Cardiac muscle cell (in vitro differentiated cells and primary cell): ENCODE measurements at regions not wholly inside any gene's neighbourhood (a gene's known extent, or its start where the extent isn't known, plus 50 kb on each side); places are given as distances from the start of the nearest gene placed in this dataset.

Experiments
- DNase-seq, 2 donors: peaks; one replicate each; pipeline versions ENCODE4 v3.0.0 to v3.0.0-alpha.2; 2010 to 2017; ENCODE audit warnings: low read depth in 1 of 2, low spot score in 1 of 2
- H3K27ac ChIP-seq: fragments of 200-600 bp; sonication (generic); 2 replicates; pipeline ENCODE4 v1.5.1; 2016
- H3K27me3 ChIP-seq: fragments of 200-600 bp; sonication (generic); 2 replicates; pipeline ENCODE4 v1.6.0; 2016; ENCODE audit warnings: control low read depth
- H3K36me3 ChIP-seq: fragments of 200-600 bp; sonication (generic); 2 replicates; pipeline ENCODE4 v1.5.1; 2016; ENCODE audit warnings: control low read depth
- H3K4me1 ChIP-seq: fragments of 200-600 bp; sonication (generic); 2 replicates; pipeline ENCODE4 v1.8.1; 2017; ENCODE audit warnings: low read depth, mild to moderate bottlenecking, mixed run types
- H3K4me3 ChIP-seq: fragments of 200-600 bp; sonication (generic); 2 replicates; pipeline ENCODE4 v1.5.1; 2016; ENCODE audit warnings: mild to moderate bottlenecking
- H3K9me3 ChIP-seq: fragments of 200-600 bp; sonication (generic); 2 replicates; pipeline ENCODE4 v1.5.1; 2017; ENCODE audit warnings: low read depth, mild to moderate bottlenecking, control low read depth
- TF ChIP-seq, protein P1 (sequence below): IDR thresholded peaks from 2 replicates; pipeline ENCODE4 v1.5.1; 2012; ENCODE audit warnings: low read depth, mild to moderate bottlenecking, low read length

DNA sequence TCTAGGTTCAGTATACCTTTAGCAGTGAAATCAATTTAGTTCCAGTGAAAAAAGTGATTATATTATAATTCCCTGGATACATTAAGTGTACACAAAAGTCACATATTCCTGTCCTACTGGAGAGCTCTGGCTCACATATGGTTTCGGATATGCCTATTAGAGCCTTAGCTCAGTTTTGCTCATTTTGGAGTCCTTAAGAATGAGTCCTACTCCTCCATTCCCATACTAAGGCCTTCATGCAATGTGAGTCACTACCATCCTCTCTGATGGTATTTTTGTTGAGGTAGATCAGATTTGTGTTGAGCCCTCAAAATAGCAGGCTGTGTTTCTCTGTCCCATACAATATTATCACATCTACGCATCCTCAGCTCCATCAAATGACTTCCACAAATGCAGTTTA is 294.2 kb upstream of the COL8A1 start:
- TF ChIP-seq, protein P1, sequence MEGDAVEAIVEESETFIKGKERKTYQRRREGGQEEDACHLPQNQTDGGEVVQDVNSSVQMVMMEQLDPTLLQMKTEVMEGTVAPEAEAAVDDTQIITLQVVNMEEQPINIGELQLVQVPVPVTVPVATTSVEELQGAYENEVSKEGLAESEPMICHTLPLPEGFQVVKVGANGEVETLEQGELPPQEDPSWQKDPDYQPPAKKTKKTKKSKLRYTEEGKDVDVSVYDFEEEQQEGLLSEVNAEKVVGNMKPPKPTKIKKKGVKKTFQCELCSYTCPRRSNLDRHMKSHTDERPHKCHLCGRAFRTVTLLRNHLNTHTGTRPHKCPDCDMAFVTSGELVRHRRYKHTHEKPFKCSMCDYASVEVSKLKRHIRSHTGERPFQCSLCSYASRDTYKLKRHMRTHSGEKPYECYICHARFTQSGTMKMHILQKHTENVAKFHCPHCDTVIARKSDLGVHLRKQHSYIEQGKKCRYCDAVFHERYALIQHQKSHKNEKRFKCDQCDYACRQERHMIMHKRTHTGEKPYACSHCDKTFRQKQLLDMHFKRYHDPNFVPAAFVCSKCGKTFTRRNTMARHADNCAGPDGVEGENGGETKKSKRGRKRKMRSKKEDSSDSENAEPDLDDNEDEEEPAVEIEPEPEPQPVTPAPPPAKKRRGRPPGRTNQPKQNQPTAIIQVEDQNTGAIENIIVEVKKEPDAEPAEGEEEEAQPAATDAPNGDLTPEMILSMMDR = no peak
- Histone ChIP-seq H3K9me3 (no peaks in the 10 kb centered on the region), H3K36me3 (no peaks in the 10 kb centered on the region), H3K27ac (no peak overlapping the region), H3K27me3 (no peaks in the 10 kb centered on the region), H3K4me1 (no peaks in the 10 kb centered on the region), H3K4me3 (no peak overlapping the region)
- DNase-seq = no peak

DNA sequence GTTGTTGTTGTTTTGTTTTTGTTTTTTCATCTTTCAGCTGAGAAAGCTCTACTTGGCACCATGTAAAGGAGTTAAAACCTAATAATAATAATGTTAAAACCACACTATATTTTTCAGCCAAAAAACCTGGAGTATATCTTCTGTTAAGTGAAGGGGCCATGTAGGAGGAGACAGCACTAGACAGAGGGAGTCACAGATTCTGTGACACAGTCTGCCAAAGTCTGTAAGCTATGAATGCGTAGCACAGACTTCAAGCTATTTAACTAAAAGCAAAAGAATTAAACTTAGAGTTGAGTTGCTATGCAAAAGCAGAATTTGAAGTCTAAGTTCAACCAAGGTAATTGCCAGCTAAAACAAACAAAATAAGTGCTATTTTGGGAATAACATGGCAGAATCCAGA is 296.0 kb upstream of the COL8A1 start:
- Histone ChIP-seq H3K27ac (no peak overlapping the region), H3K4me3 (no peak overlapping the region), H3K4me1 (no peaks in the 10 kb centered on the region), H3K36me3 (no peaks in the 10 kb centered on the region), H3K27me3 (no peaks in the 10 kb centered on the region), H3K9me3 (no peaks in the 10 kb centered on the region)
- no peak for DNase-seq
- TF ChIP-seq, protein P1 = no peak

DNA sequence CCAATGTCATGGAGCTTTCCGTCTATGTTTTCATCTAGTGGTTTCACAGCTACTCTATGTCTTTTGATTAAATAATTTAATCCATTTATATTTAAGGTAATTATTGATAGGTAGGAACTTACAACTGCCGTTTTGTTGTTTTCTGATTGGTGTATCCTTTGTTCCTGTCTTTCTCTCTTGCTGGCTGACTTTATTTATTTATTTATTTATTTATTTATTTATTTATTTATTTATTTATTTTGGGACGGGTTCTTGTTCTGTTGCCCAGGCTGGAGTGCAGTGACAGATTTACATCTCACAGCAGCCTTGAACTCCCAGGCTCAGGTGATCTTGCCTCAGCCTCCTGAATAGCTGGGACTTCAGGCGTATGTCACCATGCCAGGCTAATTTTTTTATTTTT is 299.2 kb upstream of the COL8A1 start:
- H3K9me3 ChIP-seq = no peaks in the 10 kb centered on the region
- no peak for DNase-seq
- TF ChIP-seq, protein P1 = no peak

DNA sequence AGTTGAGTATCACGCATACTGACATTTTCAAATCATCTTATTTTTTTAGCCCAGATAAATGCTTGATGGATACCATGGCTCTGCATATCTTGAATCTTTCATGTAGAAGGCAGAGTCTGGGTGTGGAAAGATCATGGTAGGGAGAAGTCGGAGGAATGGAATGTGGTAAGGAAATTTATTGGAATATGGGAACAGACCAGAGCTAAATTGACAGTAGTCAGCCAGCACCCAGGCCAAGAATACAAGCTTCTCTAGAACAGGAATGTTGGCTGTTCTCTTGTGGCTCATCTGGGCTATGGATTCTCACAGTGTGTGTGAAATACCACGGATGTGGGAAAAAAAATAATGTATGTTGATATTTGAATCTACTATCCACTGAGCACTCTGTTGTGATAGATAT is 305.7 kb upstream of the COL8A1 start:
- no peaks in the 10 kb centered on the region for H3K9me3 ChIP-seq
- TF ChIP-seq, protein P1 = no peak
- no peak for DNase-seq
- no peak overlapping the region for H3K4me3 ChIP-seq
- no peaks in the 10 kb centered on the region for H3K27me3 ChIP-seq
- no peak overlapping the region for H3K27ac ChIP-seq
- no peaks in the 10 kb centered on the region for H3K36me3 ChIP-seq
- no peaks in the 10 kb centered on the region for H3K4me1 ChIP-seq

More for the DNA sequence above, 299.2 kb upstream of the COL8A1 start:
- Histone ChIP-seq H3K36me3 (no peaks in the 10 kb centered on the region), H3K4me1 (no peaks in the 10 kb centered on the region), H3K27me3 (no peaks in the 10 kb centered on the region), H3K27ac (no peak overlapping the region), H3K4me3 (no peak overlapping the region)

DNA sequence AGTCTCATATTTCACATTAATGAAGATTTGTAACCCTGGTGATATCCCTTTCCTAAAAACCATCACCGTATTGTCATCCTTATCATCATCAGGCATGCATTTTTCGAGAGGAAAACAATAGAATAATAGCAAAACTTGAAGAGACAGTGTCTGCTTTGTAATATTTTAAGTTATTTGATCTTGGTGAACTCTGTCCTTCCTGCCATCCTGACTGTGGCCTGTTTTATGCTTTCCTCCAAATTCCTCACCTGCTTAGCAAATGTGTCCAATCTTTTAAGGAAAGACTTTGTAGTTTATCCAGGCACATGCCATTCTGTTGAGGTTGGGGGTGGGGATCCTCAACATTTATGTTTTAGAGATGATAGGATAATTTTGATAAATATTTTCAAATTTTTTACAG is 306.1 kb upstream of the COL8A1 start:
- Histone ChIP-seq H3K27me3 (no peaks in the 10 kb centered on the region), H3K4me3 (no peak overlapping the region), H3K36me3 (no peaks in the 10 kb centered on the region), H3K9me3 (no peaks in the 10 kb centered on the region), H3K27ac (no peak overlapping the region), H3K4me1 (no peaks in the 10 kb centered on the region)
- no peak for DNase-seq
- TF ChIP-seq, protein P1 = no peak
